Activated T-cell treated with anti-CD3 and anti-CD28 coated beads, Interleukin-2, amount 50 U/mL, for 4 hours (primary cell): ENCODE measurements at regions not wholly inside any gene's neighbourhood (a gene's known extent, or its start where the extent isn't known, plus 50 kb on each side); places are given as distances from the start of the nearest gene placed in this dataset.

ENCODE experiments used
- ATAC-seq, 2 donors: fragments of 200-7000 bp; cut with Tn5 transposase; one replicate each; pipeline ENCODE4 v1.10.0; 2021
- DNase-seq: peaks from one replicate; pipeline ENCODE4 v3.0.0-alpha.2; 2020
- H3K27me3 Mint-ChIP-seq: one replicate; pipeline ENCODE4 v1.8.0; 2021; ENCODE audit warnings: low read depth, mixed read lengths
- H3K36me3 Mint-ChIP-seq: one replicate; pipeline ENCODE4 v1.8.0; 2022; ENCODE audit warnings: mixed read lengths; ENCODE audit not compliant: insufficient read depth
- H3K4me1 Mint-ChIP-seq: one replicate; pipeline ENCODE4 v1.8.0; 2021; ENCODE audit warnings: low read depth, mixed read lengths
- H3K4me3 Mint-ChIP-seq: one replicate; pipeline ENCODE4 v1.8.0; 2021; ENCODE audit warnings: mild to moderate bottlenecking, moderate library complexity, mixed read lengths
- H3K9me3 Mint-ChIP-seq: one replicate; pipeline ENCODE4 v1.8.0; 2021; ENCODE audit warnings: mixed read lengths

- ATAC-seq (no peak), DNase-seq (no peak)
- no peaks in the 10 kb centered on the region for H3K4me1 Mint-ChIP-seq
- H3K36me3 Mint-ChIP-seq: no peaks in the 10 kb centered on the region
- no peak overlapping the region for H3K4me3 Mint-ChIP-seq
- no peaks in the 10 kb centered on the region for H3K9me3 Mint-ChIP-seq
- peaks cover 44% of the 10 kb centered on the region for H3K27me3 Mint-ChIP-seq
Observed at GRCh38 chr5:73273379-73274050, 100.5 kb downstream of the TMEM174 start.

GRCh38 chr5:73272351-73272750, 99.4 kb downstream of the TMEM174 start:
- H3K4me1 Mint-ChIP-seq: no peaks in the 10 kb centered on the region
- no peak for ATAC-seq
- peaks cover 33% of the 10 kb centered on the region for H3K27me3 Mint-ChIP-seq
- H3K36me3 Mint-ChIP-seq: no peaks in the 10 kb centered on the region
- no peaks in the 10 kb centered on the region for H3K9me3 Mint-ChIP-seq
- DNase-seq: no peak
- no peak overlapping the region for H3K4me3 Mint-ChIP-seq

- Mint-ChIP-seq H3K9me3 (no peaks in the 10 kb centered on the region), H3K4me1 (no peaks in the 10 kb centered on the region), H3K27me3 (peaks cover 25% of the 10 kb centered on the region), H3K4me3 (no peak overlapping the region), H3K36me3 (no peaks in the 10 kb centered on the region)
- no peak for ATAC-seq
- no peak for DNase-seq
Observed at GRCh38 chr5:73268826-73269225, 95.8 kb downstream of the TMEM174 start.

GRCh38 chr5:73267766-73268435, 94.9 kb downstream of the TMEM174 start:
- ATAC-seq (no peak), DNase-seq (no peak)
- Mint-ChIP-seq H3K36me3 (no peaks in the 10 kb centered on the region), H3K9me3 (no peaks in the 10 kb centered on the region), H3K4me1 (no peaks in the 10 kb centered on the region), H3K4me3 (no peak overlapping the region), H3K27me3 (peaks cover 23% of the 10 kb centered on the region)

- H3K9me3 Mint-ChIP-seq: no peaks in the 10 kb centered on the region
- peaks cover 24% of the 10 kb centered on the region for H3K27me3 Mint-ChIP-seq
- no peak overlapping the region for H3K4me3 Mint-ChIP-seq
- ATAC-seq: no peak
- no peak for DNase-seq
- no peaks in the 10 kb centered on the region for H3K36me3 Mint-ChIP-seq
- H3K4me1 Mint-ChIP-seq: no peaks in the 10 kb centered on the region
Observed at GRCh38 chr5:73266925-73267765, 94.2 kb downstream of the TMEM174 start.

GRCh38 chr5:73266176-73266738, 93.3 kb downstream of the TMEM174 start:
- Mint-ChIP-seq H3K4me3 (no peak overlapping the region), H3K36me3 (no peaks in the 10 kb centered on the region), H3K9me3 (no peaks in the 10 kb centered on the region), H3K27me3 (peaks cover 29% of the 10 kb centered on the region), H3K4me1 (no peaks in the 10 kb centered on the region)
- no peak for ATAC-seq
- no peak for DNase-seq

- no peak overlapping the region for H3K4me3 Mint-ChIP-seq
- H3K9me3 Mint-ChIP-seq: no peaks in the 10 kb centered on the region
- no peaks in the 10 kb centered on the region for H3K4me1 Mint-ChIP-seq
- H3K36me3 Mint-ChIP-seq: no peaks in the 10 kb centered on the region
- peaks cover 26% of the 10 kb centered on the region for H3K27me3 Mint-ChIP-seq
- DNase-seq: no peak
- ATAC-seq: no peak
Observed at GRCh38 chr5:73265641-73266040, 92.6 kb downstream of the TMEM174 start.

GRCh38 chr5:73264631-73265030, 91.6 kb downstream of the TMEM174 start:
- DNase-seq (no peak), ATAC-seq (no peak)
- Mint-ChIP-seq H3K27me3 (peaks cover 24% of the 10 kb centered on the region), H3K36me3 (no peaks in the 10 kb centered on the region), H3K4me3 (no peak overlapping the region), H3K9me3 (no peaks in the 10 kb centered on the region), H3K4me1 (no peaks in the 10 kb centered on the region)

GRCh38 chr5:73263001-73263710, 90.2 kb downstream of the TMEM174 start:
- DNase-seq (no peak), ATAC-seq (no peak)
- peaks cover 33% of the 10 kb centered on the region for H3K27me3 Mint-ChIP-seq
- no peaks in the 10 kb centered on the region for H3K9me3 Mint-ChIP-seq
- no peaks in the 10 kb centered on the region for H3K36me3 Mint-ChIP-seq
- H3K4me1 Mint-ChIP-seq: no peaks in the 10 kb centered on the region
- H3K4me3 Mint-ChIP-seq: no peak overlapping the region

DNA sequence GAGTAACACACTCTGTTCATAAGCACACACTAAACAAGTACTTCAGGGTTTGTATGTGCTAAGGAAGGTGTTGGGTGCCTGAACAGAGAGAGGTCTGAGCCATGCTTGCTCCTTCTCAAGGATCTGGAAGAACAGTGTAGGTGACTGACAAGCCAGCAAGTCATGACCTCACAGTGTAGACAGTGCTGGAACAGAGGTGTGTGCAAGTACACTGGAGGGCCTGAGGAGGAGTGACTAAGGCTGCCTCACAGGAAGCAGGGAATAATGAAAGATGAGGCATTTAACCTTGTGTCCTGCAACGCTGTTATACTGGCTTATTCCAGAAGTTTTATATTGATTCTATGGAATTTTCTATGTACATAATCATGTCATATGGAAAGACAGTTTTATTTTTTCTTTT, 83.9 kb downstream of the TMEM174 start:
- Mint-ChIP-seq H3K9me3 (peaks cover 4% of the 10 kb centered on the region), H3K36me3 (no peaks in the 10 kb centered on the region), H3K27me3 (peaks cover 41% of the 10 kb centered on the region), H3K4me3 (no peak overlapping the region), H3K4me1 (no peaks in the 10 kb centered on the region)
- no peak for DNase-seq
- ATAC-seq: no peak

GRCh38 chr5:73256462-73256861, 83.5 kb downstream of the TMEM174 start:
- DNase-seq (no peak), ATAC-seq (no peak)
- H3K9me3 Mint-ChIP-seq: peaks cover 4% of the 10 kb centered on the region
- no peaks in the 10 kb centered on the region for H3K4me1 Mint-ChIP-seq
- H3K4me3 Mint-ChIP-seq: no peak overlapping the region
- peaks cover 40% of the 10 kb centered on the region for H3K27me3 Mint-ChIP-seq
- H3K36me3 Mint-ChIP-seq: no peaks in the 10 kb centered on the region

- no peaks in the 10 kb centered on the region for H3K36me3 Mint-ChIP-seq
- H3K4me1 Mint-ChIP-seq: no peaks in the 10 kb centered on the region
- ATAC-seq: no peak
- DNase-seq: no peak
- no peak overlapping the region for H3K4me3 Mint-ChIP-seq
- H3K27me3 Mint-ChIP-seq: peaks cover 42% of the 10 kb centered on the region
- peaks cover 4% of the 10 kb centered on the region for H3K9me3 Mint-ChIP-seq
Observed at GRCh38 chr5:73256012-73256411, 83.0 kb downstream of the TMEM174 start.

GRCh38 chr5:73254642-73255041, 81.6 kb downstream of the TMEM174 start:
- DNase-seq: no peak
- Mint-ChIP-seq H3K27me3 (peaks cover 38% of the 10 kb centered on the region), H3K9me3 (peaks cover 4% of the 10 kb centered on the region), H3K36me3 (no peaks in the 10 kb centered on the region), H3K4me3 (no peak overlapping the region), H3K4me1 (no peaks in the 10 kb centered on the region)
- ATAC-seq: no peak

GRCh38 chr5:73253047-73253660, 80.2 kb downstream of the TMEM174 start:
- ATAC-seq (no peak), DNase-seq (no peak)
- Mint-ChIP-seq H3K4me3 (no peak overlapping the region), H3K36me3 (no peaks in the 10 kb centered on the region), H3K4me1 (no peaks in the 10 kb centered on the region), H3K9me3 (peaks cover 4% of the 10 kb centered on the region), H3K27me3 (peaks cover 40% of the 10 kb centered on the region)
